ENCODE measurements at regions not wholly inside any gene's neighbourhood (a gene's known extent, or its start where the extent isn't known, plus 50 kb on each side); places are given as distances from the start of the nearest gene placed in this dataset.
"Not testable (repeated sequence)": the region's sequence is repeated elsewhere in the genome, so short reads cannot be mapped to it uniquely, and the experiment has no call there.

DNA sequence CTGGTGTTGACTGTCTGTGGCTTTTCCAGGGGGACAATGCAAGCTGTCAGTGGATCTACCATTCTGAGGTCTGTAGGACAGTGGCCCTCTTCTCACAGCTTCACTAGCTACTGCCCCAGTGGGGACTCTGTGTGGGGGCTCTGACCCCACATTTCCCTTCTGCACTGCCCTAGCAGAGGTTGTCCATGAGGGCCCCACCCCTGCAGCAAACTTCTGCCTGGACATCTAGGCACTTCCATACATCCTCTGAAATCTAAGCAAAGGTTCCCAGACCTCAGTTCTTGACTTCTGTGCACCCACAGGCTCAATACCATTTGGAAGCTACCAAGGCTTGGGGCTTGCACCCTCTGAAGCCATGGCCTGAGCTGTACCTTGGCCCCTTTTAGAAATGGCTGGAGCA is 75.8 kb upstream of the KCNE2 start:
- TF ChIP-seq CTCF (IDR thresholded peaks at IDR 0.05; ENCODE audit: low read length); EZH2 (optimal IDR thresholded peaks at IDR 0.05; ENCODE audit: low read depth, low read length): not testable (repeated sequence)
